ENCODE measurements at regions not wholly inside any gene's neighbourhood (a gene's known extent, or its start where the extent isn't known, plus 50 kb on each side); places are given as distances from the start of the nearest gene placed in this dataset.
"Not testable (repeated sequence)": the region's sequence is repeated elsewhere in the genome, so short reads cannot be mapped to it uniquely, and the experiment has no call there.

DNA sequence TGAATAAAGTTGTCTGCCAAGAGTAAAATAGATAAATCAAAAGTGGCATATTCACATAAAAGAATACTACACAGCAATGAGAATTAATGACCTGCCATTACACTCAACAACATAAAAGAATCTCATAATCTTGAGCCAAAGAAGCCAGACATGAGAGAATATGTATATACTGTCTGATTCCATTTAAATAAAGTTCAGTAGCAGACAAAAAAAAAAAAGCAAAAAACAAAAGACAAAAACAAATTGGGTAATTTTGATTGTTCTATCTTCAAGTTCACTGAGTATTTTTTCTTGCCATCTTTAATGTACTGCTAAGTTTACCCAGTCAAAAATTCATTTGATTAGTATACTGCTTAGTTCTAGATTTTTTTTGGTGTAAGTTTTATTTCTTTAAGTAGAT lies 87.9 kb upstream of the TRPC7 start:
- TF ChIP-seq, protein P1, sequence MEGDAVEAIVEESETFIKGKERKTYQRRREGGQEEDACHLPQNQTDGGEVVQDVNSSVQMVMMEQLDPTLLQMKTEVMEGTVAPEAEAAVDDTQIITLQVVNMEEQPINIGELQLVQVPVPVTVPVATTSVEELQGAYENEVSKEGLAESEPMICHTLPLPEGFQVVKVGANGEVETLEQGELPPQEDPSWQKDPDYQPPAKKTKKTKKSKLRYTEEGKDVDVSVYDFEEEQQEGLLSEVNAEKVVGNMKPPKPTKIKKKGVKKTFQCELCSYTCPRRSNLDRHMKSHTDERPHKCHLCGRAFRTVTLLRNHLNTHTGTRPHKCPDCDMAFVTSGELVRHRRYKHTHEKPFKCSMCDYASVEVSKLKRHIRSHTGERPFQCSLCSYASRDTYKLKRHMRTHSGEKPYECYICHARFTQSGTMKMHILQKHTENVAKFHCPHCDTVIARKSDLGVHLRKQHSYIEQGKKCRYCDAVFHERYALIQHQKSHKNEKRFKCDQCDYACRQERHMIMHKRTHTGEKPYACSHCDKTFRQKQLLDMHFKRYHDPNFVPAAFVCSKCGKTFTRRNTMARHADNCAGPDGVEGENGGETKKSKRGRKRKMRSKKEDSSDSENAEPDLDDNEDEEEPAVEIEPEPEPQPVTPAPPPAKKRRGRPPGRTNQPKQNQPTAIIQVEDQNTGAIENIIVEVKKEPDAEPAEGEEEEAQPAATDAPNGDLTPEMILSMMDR (IDR thresholded peaks at IDR 0.05; ENCODE audit: low read depth, low read length), result no peak
- DNase-seq (ENCODE audit: low read depth, low spot score), result no peak
- in situ Hi-C loops (cut with HindIII; ENCODE audit: low sequenced_read_pairs), result no loop called here

GRCh38 chr5:136447576-136447975 lies 82.2 kb upstream of the TRPC7 start:
- in situ Hi-C loops (cut with HindIII; ENCODE audit: low sequenced_read_pairs); H3K4me3 ChIP-seq (ENCODE audit: low read depth, low read length); DNase-seq (ENCODE audit: low read depth, low spot score): not testable (repeated sequence)

More for the DNA sequence above, 87.9 kb upstream of the TRPC7 start:
- H3K4me3 ChIP-seq (ENCODE audit: low read depth, low read length), result no peak overlapping the region

- TF ChIP-seq, protein P1 (IDR thresholded peaks at IDR 0.05; ENCODE audit: low read depth, low read length), result no peak
- in situ Hi-C loops (cut with HindIII; ENCODE audit: low sequenced_read_pairs), result no loop called here
- H3K4me3 ChIP-seq (ENCODE audit: low read depth, low read length), result no peak overlapping the region
- no peak for DNase-seq (ENCODE audit: low read depth, low spot score)
Measured at GRCh38 chr5:136446565-136446964, 81.2 kb upstream of the TRPC7 start.

- DNase-seq (ENCODE audit: low read depth, low spot score); H3K4me3 ChIP-seq (ENCODE audit: low read depth, low read length); in situ Hi-C loops (cut with HindIII; ENCODE audit: low sequenced_read_pairs): not testable (repeated sequence)
Measured at GRCh38 chr5:136444099-136444498, 78.8 kb upstream of the TRPC7 start.

GRCh38 chr5:136439367-136439766 lies 74.0 kb upstream of the TRPC7 start:
- no peak overlapping the region for H3K4me3 ChIP-seq (ENCODE audit: low read depth, low read length)
- in situ Hi-C loops (cut with HindIII; ENCODE audit: low sequenced_read_pairs), result no loop called here
- TF ChIP-seq, protein P1 (IDR thresholded peaks at IDR 0.05; ENCODE audit: low read depth, low read length), result no peak
- DNase-seq (ENCODE audit: low read depth, low spot score), result no peak

GRCh38 chr5:136435946-136436543 lies 70.7 kb upstream of the TRPC7 start:
- in situ Hi-C loops (cut with HindIII; ENCODE audit: low sequenced_read_pairs), result no loop called here
- H3K4me3 ChIP-seq (ENCODE audit: low read depth, low read length), result no peak overlapping the region
- TF ChIP-seq, protein P1 (IDR thresholded peaks at IDR 0.05; ENCODE audit: low read depth, low read length), result no peak
- DNase-seq (ENCODE audit: low read depth, low spot score), result no peak

- DNase-seq (ENCODE audit: low read depth, low spot score), result no peak
Measured at GRCh38 chr5:136434795-136435194, 69.5 kb upstream of the TRPC7 start.

More at GRCh38 chr5:136434795-136435194, 69.5 kb upstream of the TRPC7 start:
- TF ChIP-seq, protein P1 (IDR thresholded peaks at IDR 0.05; ENCODE audit: low read depth, low read length), result no peak
- in situ Hi-C loops (cut with HindIII; ENCODE audit: low sequenced_read_pairs), result no loop called here
- H3K4me3 ChIP-seq (ENCODE audit: low read depth, low read length), result no peak overlapping the region
